HUDEP-2 (cell line): ENCODE measurements at regions not wholly inside any gene's neighbourhood (a gene's known extent, or its start where the extent isn't known, plus 50 kb on each side); places are given as distances from the start of the nearest gene placed in this dataset.
"Not testable (repeated sequence)": the region's sequence is repeated elsewhere in the genome, so short reads cannot be mapped to it uniquely, and the experiment has no call there.

Experiments used
- DNase-seq, 76 experiments: peaks; one replicate each; lab custom pipeline; 2025; ENCODE audit not compliant: unreplicated experiment in 76 of 76; lab: John Stamatoyannopoulos, UW

- no peak for DNase-seq
Measured at GRCh38 chrX:33989936-33990335, 142.2 kb downstream of the FAM47A start.

GRCh38 chrX:33987458-33987857, 144.7 kb downstream of the FAM47A start:
- no peak for DNase-seq

GRCh38 chrX:33974676-33975075, 157.4 kb downstream of the FAM47A start:
- DNase-seq: no peak

GRCh38 chrX:33970028-33970967, 161.8 kb downstream of the FAM47A start:
- DNase-seq: no peak

- DNase-seq: no peak
Measured at GRCh38 chrX:33969105-33969504, 163.0 kb downstream of the FAM47A start.

GRCh38 chrX:33968611-33969010, 163.5 kb downstream of the FAM47A start:
- no peak for DNase-seq

- peak in 1 of 76 experiments; percentile 0 for DNase-seq
Measured at GRCh38 chrX:33949300-33949699, 182.8 kb downstream of the FAM47A start.

- DNase-seq: not testable (repeated sequence)
Measured at GRCh38 chrX:33926249-33926648, 205.9 kb downstream of the FAM47A start.

- no peak for DNase-seq
Measured at GRCh38 chrX:33923262-33923661, 208.9 kb downstream of the FAM47A start.

- DNase-seq: no peak
Measured at GRCh38 chrX:33909836-33910235, 222.3 kb downstream of the FAM47A start.

GRCh38 chrX:33908898-33909297, 223.2 kb downstream of the FAM47A start:
- DNase-seq: no peak

- no peak for DNase-seq
Measured at GRCh38 chrX:33908074-33908473, 224.0 kb downstream of the FAM47A start.

GRCh38 chrX:33906971-33907370, 225.1 kb downstream of the FAM47A start:
- DNase-seq: no peak

- DNase-seq: no peak
Measured at GRCh38 chrX:33892670-33893069, 239.4 kb downstream of the FAM47A start.

- no peak for DNase-seq
Measured at GRCh38 chrX:33855251-33855650, 276.9 kb downstream of the FAM47A start.

- DNase-seq: not testable (repeated sequence)
Measured at GRCh38 chrX:33852146-33852545, 280.0 kb downstream of the FAM47A start.

- DNase-seq: no peak
Measured at GRCh38 chrX:33840176-33840575, 291.9 kb downstream of the FAM47A start.

GRCh38 chrX:33831211-33831610, 300.9 kb downstream of the FAM47A start:
- no peak for DNase-seq

- DNase-seq: no peak
Measured at GRCh38 chrX:33817266-33817665, 314.8 kb downstream of the FAM47A start.

- no peak for DNase-seq
Measured at GRCh38 chrX:33808636-33809035, 323.5 kb downstream of the FAM47A start.

- DNase-seq: no peak
Measured at GRCh38 chrX:33784548-33784947, 347.6 kb downstream of the FAM47A start.

- DNase-seq: peak in 1 of 76 experiments; percentile 0
Measured at GRCh38 chrX:33741807-33742206, 390.3 kb downstream of the FAM47A start.
